ENCODE measurements at regions not wholly inside any gene's neighbourhood (a gene's known extent, or its start where the extent isn't known, plus 50 kb on each side); places are given as distances from the start of the nearest gene placed in this dataset.

DNA sequence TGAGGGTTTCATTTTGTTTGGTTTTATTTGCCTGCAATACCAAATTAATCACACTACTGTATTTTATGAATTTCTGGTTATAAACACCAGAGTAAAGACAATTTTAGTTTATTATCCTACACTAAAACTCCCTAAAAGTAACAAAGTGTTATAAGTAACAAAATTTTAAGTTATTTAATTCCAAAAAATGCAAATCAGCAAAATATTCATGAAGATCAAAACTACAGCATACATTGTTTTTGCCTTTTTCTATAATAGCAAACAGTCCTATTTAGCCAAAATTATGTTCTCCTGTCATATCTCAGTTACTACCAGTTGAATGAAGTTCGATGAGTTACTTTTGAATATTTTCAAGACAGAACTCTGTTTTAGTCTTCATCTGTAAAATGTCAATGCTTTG, 132.7 kb upstream of the CYLC2 start:
- no peak for TF ChIP-seq EZH2 (IDR thresholded peaks at IDR 0.05; ENCODE audit: borderline replicate concordance, low read length)
- TF ChIP-seq, protein P1, sequence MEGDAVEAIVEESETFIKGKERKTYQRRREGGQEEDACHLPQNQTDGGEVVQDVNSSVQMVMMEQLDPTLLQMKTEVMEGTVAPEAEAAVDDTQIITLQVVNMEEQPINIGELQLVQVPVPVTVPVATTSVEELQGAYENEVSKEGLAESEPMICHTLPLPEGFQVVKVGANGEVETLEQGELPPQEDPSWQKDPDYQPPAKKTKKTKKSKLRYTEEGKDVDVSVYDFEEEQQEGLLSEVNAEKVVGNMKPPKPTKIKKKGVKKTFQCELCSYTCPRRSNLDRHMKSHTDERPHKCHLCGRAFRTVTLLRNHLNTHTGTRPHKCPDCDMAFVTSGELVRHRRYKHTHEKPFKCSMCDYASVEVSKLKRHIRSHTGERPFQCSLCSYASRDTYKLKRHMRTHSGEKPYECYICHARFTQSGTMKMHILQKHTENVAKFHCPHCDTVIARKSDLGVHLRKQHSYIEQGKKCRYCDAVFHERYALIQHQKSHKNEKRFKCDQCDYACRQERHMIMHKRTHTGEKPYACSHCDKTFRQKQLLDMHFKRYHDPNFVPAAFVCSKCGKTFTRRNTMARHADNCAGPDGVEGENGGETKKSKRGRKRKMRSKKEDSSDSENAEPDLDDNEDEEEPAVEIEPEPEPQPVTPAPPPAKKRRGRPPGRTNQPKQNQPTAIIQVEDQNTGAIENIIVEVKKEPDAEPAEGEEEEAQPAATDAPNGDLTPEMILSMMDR (conservative IDR thresholded peaks at IDR 0.05 in 1 of 2, IDR thresholded peaks at IDR 0.05 in 1 of 2; ENCODE audit: extremely low read depth in 1 of 2, insufficient read depth in 1 of 2, low read depth in 1 of 2, low read length in 2 of 2) = no peak

All from mammary epithelial cell (primary cell).